Breast epithelium (tissue), 3 donors: ENCODE measurements at regions not wholly inside any gene's neighbourhood (a gene's known extent, or its start where the extent isn't known, plus 50 kb on each side); places are given as distances from the start of the nearest gene placed in this dataset.

Experiments used
- CTCF ChIP-seq, 3 donors: fragments of 450-650 bp; IDR thresholded peaks; one replicate each; pipeline ENCODE4 v1.5.1; 2016 to 2017; ENCODE audit warnings: antibody characterized with exemption in 3 of 3, mild to moderate bottlenecking in 3 of 3, moderate library complexity in 3 of 3
- POLR2A ChIP-seq: fragments of 450-650 bp; IDR thresholded peaks from one replicate; pipeline ENCODE4 v1.6.1; 2016; ENCODE audit warnings: antibody characterized with exemption, mild to moderate bottlenecking, moderate library complexity
- POLR2AphosphoS5 ChIP-seq, 3 donors: sonication (generic); formaldehyde crosslinking; IDR thresholded peaks; one replicate each; pipeline ENCODE4 v1.6.1; 2017; ENCODE audit warnings: antibody characterized with exemption in 3 of 3

- TF ChIP-seq CTCF (IDR thresholded peaks at IDR 0.05) (no peak), POLR2AphosphoS5 (IDR thresholded peaks at IDR 0.05) (no peak), POLR2A (no peak)
Observed at GRCh38 chr20:24842918-24843715, 106.0 kb upstream of the CST7 start.
